Muscle of arm (tissue), 1 donor: ENCODE measurements at regions not wholly inside any gene's neighbourhood (a gene's known extent, or its start where the extent isn't known, plus 50 kb on each side); places are given as distances from the start of the nearest gene placed in this dataset.

Source experiments
- DNase-seq: peaks from one replicate; pipeline ENCODE4 v3.0.0-alpha.2; 2013

- no peak for DNase-seq
Observed at GRCh38 chr5:175388531-175388930, 55.5 kb downstream of the DRD1 start.

GRCh38 chr5:175387144-175387543 lies 56.8 kb downstream of the DRD1 start:
- DNase-seq: no peak

- no peak for DNase-seq
Observed at GRCh38 chr5:175386526-175386925, 57.5 kb downstream of the DRD1 start.

- no peak for DNase-seq
Observed at GRCh38 chr5:175385691-175386362, 58.2 kb downstream of the DRD1 start.

GRCh38 chr5:175384724-175385552 lies 59.0 kb downstream of the DRD1 start:
- no peak for DNase-seq

GRCh38 chr5:175383350-175383749 lies 60.6 kb downstream of the DRD1 start:
- no peak for DNase-seq

GRCh38 chr5:175382171-175382570 lies 61.8 kb downstream of the DRD1 start:
- no peak for DNase-seq

GRCh38 chr5:175381130-175381529 lies 62.9 kb downstream of the DRD1 start:
- DNase-seq: no peak

GRCh38 chr5:175380701-175381100 lies 63.3 kb downstream of the DRD1 start:
- DNase-seq: no peak

GRCh38 chr5:175379867-175380266 lies 64.1 kb downstream of the DRD1 start:
- DNase-seq: no peak

GRCh38 chr5:175378444-175379028 lies 65.4 kb downstream of the DRD1 start:
- no peak for DNase-seq

GRCh38 chr5:175377816-175378215 lies 66.2 kb downstream of the DRD1 start:
- DNase-seq: no peak

GRCh38 chr5:175374166-175374875 lies 69.7 kb downstream of the DRD1 start:
- no peak for DNase-seq

GRCh38 chr5:175365866-175366265 lies 78.1 kb downstream of the DRD1 start:
- DNase-seq: no peak

GRCh38 chr5:175363300-175363699 lies 80.7 kb downstream of the DRD1 start:
- no peak for DNase-seq

- no peak for DNase-seq
Observed at GRCh38 chr5:175357995-175358394, 86.0 kb downstream of the DRD1 start.

GRCh38 chr5:175356428-175356827 lies 87.6 kb downstream of the DRD1 start:
- no peak for DNase-seq

- DNase-seq: no peak
Observed at GRCh38 chr5:175354964-175355363, 89.0 kb downstream of the DRD1 start.

- DNase-seq: no peak
Observed at GRCh38 chr5:175353926-175354325, 90.1 kb downstream of the DRD1 start.

- no peak for DNase-seq
Observed at GRCh38 chr5:175351897-175352590, 91.9 kb downstream of the DRD1 start.

GRCh38 chr5:175351126-175351525 lies 92.9 kb downstream of the DRD1 start:
- DNase-seq: no peak

- no peak for DNase-seq
Observed at GRCh38 chr5:175347931-175348330, 96.1 kb downstream of the DRD1 start.
